ENCODE measurements at regions not wholly inside any gene's neighbourhood (a gene's known extent, or its start where the extent isn't known, plus 50 kb on each side); places are given as distances from the start of the nearest gene placed in this dataset.

DNA sequence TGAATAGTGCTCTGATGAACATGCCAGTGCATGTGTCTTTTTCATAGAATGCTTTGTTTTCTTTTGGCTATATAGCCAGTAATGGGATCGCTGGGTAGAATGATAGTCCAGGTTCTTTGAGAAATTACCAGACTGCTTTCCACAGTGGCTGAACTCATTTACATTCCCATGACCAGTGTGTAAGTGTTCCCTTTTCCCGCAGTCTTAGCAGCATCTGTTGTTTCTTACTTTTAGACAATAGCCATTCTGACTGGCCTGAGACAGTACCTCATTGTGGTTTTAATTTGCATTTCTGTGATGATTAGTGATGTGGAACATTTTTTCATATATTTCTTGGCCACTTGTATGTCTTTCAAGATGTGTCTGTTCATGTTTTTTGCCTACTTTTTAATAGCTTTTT lies 784.5 kb downstream of the USP25 start:
- DNase-seq: no peak

DNA sequence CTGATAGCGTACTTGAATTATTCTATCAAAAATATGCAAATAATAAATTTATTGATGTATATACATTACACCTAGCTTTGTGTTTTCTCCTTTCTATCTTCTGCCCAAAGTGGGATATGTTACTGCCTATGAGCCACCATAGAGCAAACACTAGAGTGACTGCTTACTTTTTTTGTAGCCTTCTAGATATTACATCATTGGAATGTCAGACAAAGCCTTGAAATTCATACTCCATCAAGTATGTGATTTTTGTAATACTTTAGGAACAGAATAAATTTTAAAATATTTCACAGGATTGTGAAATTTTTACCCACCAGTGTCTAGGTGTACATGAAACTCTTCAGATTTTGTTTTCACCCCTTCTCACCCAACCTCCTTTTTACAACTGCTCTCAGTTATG lies 787.6 kb downstream of the USP25 start:
- no peak for DNase-seq

DNA sequence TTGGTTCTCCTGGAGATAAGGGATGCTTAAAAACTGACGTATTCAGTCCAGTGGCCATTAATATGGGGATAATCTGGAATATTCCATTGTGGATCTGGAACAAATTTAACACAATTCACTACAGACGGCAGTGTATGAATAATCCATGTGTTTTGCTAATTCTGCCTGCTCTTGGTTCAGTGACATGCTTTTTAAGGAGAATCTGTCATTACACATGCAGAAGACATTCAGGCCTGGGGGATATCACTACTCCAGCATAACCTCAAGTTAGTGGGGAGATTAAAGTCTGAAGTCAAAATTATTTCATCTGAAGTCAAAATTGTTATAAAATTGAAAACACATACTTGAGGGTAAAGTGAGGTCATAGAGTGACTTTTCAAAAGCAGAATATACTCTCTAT lies 789.3 kb downstream of the USP25 start:
- no peak for DNase-seq

DNA sequence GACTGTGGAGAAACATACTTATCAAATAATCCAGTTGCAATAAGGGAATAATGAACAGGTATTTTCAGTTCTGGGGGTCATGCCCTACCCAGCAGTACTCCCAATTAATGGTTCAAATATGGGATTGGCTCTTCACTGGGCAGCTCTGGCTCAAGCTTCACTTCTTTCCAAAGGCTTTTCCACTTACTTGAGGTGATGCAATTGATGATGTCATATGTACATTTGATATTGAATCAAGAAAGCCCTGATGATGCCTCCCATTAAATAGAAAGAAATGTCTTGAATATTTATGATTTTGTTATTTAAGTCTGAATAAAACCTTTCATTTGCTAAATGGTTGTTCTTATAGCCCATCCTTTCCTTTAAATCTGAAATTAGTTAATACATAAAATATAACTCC lies 789.9 kb downstream of the USP25 start:
- no peak for DNase-seq

DNA sequence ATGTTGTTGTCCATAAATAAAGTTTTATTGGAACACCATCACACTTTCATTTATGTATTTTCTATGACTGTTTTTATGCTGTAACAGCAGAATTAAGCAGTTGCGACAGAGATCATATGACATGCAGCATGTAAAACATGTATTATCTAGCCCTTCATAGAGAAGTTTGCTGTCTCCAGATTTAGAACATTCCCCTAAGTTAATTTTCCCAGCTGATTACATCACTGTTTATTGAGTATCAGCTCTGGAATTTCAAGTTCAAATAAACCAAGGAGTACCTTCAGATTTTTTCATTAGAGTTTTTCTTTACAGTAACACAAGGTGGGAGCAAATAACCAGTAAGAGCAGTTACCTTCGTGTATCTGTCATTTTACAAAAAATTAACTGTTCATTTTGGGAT lies 792.8 kb downstream of the USP25 start:
- no peak for DNase-seq

DNA sequence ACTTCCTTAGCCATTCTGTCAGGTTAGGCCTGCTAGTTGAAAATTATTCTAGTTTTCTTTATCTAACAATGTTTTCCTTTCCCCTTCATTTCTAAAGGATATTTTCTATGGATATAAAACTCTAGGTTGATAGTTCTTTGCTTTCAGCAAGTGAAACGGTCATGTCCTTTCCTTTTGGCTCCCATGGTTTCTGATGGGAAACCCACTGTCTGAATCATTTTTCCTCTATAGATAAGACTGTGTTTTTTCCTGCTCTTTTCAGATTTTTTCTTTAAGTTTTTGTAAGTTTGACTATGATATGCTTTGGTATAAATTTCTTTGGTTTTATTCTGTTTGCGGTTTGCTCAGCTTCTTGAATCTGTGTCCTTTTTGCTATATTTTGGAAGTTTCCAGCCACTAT lies 800.9 kb downstream of the USP25 start:
- DNase-seq: no peak

DNA sequence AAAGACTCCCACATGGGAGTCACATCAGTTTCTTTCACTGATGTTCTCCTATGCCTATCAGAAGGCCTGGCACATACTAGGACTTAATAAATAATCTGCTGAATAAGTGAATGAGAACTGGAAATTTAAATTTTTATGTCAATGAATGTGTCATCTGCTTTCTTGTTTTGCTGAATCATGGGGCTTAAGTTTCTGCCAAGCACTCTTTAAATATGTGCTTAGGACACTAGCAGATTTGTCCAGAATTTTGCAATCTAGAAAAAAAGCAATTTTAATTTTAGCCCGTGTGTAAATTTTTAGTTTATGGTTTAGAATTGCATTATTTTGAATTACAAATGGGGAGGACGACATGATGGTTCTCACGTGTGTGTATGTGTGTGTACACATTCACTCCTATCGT lies 803.1 kb downstream of the USP25 start:
- DNase-seq: no peak

DNA sequence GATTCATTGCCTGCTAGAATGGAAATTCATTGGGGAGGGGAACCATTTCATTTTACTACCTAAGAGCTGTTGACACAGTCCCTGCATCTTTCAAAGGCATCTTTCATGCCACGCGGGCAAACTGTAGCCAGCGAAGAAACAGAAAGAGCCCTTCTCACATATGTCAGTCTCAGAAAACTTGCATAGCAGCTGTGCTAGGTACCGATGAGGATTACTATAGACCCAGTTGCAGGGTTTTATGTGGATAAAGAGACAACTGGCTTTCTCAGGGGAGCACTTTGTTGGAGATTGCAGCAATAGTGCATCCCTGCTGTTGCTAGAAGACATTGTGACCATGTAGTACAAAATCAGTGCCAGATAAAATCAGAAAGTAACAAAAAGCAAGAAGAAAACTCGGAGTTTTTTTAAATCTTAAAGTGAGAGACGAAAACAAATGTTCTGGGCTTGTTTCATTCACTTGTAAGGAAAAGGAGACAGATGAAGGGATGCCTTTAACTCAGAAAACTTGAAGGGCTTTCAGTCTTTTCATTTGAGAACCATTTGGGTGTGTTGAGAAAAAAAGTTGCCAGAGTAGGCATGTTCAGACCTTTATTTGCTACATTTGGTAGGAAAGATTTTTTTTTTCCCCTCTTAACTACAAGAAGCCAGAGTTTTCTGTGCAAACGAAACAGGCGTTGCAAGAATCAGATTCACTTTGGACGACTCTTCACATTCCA lies 804.1 kb downstream of the USP25 start:
- DNase-seq: no peak

DNA sequence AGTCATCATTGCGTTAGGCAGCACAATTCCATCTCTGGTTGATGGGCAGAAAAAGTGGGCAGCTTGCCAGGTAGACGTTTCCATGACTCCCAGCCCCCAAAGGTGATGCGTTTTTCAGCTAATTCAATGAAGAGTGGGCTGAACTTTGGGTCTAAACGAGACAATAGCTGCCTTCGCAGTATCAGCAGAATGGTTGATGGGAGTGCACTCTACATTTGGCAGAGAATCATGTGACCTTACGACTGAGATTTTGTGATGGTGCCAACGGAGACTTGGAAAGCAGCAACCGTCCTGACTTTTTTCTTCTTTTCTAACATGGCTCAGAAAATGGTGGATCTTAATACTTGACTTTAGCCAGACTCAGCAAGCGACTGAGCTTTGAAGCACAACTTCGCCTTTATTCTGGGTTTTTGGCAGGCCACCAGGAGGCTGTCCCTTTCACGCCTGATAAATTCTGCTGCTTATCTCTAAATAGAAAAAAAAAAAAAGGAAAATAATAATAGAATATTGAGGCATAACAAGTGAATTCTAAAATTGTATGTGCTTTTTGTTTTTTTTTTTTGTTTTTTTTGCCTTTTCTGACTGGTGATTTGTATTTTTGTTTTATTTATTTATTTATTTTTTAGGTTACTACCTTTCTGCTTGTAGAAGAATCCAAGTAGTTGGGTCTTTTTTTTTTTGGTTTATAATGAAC lies 804.8 kb downstream of the USP25 start:
- DNase-seq: no peak

DNA sequence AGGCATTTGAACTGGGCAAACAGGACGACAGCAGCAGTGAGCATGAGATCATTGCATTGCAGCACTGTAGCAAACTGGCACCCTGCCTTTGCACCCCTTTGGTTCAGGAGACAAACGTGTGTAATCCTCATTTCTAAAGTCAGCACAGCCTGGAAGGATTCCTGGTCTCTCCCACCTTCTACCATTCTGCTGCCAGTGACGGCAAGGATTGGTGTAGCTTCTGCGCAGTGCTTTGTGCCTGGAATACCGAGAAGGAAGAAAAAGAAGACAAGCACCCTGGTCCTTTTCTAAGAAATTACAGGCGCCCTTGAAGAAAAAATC lies 805.3 kb downstream of the USP25 start:
- DNase-seq: no peak

DNA sequence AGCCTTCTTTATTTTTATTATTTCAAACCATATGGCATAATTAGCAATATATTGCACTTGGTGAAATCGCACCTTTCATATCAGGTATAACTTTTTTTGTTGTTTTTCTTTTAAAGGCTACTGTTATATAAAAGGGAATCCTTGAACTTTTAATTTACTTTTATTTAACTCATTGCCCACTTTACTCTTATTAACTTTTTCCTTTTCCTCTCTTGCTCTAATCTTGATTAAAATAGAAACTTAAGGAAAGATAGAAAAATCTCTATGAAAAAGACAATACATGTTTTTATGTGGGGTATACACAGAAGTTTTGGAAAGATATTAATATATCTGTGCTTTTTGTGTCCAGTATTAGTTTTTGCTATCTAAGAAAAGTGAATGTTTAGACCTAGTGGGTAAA lies 805.8 kb downstream of the USP25 start:
- no peak for DNase-seq

DNA sequence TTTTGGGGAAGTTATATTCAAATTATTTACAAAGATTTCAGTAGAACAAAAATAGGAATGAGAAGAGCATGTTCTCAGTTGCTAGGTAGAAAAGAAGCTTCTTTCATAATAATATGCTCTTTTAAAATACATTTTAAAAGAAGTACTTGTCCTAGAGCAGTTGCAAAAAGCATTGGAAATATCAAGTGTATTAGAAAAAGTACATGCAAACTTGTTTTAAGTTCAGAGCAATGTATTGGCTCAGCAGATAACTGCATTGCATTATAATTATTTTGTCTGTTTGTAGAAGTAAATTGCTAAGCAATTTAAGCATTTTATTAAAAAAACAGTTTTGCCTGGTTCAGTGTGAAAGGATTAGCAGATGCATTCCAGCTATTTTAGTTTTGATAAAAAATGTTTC lies 806.4 kb downstream of the USP25 start:
- no peak for DNase-seq

DNA sequence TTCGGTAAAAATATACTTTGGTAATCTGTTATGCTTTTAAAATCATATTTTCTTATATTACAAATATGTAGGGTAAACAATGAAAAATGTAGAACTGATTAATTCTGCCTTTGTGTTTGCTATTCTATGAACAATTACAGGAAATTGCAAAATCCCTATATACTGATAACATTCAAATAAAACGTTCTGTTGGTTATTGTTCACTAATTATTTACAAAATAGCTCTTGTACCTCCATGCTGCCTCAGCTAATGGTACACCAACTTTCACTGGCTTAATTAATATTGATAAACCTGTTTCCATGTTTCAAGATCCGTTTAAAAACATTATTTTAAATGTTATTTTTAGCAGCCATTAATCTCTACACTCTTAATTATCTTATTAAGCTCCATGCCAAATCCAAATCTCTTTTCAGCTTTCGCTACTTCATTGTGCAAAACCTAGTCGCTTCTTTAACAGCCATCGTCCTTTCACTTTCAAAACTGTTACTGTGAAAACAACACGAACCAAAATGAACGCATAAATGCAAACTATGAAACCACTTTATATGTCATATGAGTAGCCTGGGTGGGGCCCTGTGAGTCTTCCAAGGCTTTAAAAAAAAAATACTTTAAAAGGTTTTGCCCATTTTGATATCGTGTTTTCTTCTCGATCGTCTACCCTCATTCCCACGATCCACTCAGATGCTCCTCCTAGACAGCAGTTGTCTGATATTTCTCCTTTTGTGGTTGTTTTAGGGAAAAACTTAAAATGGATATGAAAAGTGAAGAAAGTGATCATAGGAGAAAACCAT lies 807.1 kb downstream of the USP25 start:
- DNase-seq: no peak

DNA sequence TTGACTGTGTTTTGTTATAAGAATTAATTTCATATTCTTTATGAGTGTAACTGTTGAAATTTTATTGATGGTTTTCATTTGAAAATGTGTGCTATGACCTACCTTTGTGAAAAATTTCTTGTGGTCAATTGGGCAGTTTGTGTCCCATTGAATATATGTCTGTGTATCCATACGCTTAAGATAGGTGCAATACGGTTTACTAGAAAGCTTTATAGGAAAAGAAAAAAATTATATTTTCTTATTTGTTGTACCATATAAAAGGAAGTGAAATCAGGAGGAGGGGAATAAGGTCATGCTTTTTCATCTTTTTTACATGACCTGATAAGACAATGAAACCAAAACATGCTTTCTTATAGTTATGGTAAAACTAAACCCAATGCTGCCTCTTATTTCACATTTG lies 807.7 kb downstream of the USP25 start:
- no peak for DNase-seq

DNA sequence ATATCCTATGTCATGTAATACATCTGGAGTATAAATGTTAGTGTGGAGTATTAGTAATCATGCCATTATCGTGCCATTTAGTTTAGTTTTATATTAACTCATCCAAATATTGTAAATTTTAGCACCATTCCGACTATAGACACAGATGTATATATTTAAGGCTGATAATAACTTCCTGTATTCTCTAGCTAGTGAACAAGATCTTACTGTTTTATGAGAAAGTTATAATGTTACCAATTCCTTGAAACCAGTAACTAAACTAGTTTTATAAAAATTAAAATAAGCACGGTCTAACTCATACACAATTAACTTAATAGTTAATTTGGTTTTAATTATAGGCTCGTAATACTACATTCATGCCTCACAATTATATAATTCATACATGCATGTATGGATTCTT lies 808.6 kb downstream of the USP25 start:
- DNase-seq: no peak

DNA sequence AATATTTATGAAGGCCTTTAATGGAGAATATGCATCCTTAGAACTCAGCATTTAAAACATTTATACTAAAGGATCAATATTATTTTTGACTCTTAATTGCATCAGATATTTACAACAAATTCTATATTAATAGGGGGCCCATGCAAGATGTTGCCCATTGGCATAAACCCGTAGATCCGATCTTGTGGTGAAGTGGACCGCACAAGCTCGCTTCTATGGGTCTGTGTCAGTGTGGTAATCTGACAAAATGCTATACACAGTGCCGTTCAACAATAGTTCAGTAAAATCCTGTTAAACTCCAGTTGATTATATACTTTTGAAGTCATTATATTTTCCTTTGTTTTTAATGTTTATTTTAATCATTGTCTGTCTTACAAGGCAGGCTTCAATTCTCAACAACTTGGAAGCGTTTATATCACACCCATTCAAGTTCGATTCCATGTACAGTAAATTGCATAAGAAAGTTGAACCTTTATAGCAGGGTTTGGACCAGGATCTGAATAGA lies 809.2 kb downstream of the USP25 start:
- no peak for DNase-seq

DNA sequence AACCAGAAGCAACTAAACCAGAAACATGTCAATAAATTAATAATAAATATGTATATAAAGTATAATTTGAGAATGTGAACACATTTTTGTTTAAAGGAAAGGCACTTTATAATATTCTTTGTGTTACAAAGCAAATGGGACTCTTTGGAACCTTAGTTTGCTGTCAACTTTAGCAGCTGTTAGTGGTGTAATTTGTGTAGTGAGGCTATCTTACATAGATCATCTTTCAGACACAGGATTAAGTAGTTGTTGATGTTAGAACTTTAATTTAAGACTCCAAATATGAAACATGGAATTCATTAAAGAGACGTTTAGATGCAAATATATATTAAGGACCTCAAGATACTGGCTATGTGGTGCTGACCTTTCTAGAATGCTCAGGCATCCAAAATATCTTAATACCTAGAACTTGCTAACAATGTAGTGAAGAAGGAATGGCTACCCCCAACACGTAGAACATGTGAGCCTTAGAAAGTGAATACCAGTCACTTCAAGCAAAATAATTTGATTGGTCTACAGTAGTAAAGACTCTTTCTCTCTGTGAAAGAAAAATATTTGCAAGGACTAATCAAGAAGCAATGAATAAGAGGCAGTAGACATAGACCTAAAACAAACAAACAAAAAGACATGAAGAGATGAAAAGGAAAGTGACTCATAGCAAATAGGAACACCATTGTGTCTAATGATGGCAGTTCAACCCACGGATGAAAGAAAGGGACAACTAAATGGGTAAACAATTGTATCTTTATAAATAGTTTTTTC lies 811.4 kb downstream of the USP25 start:
- no peak for DNase-seq

DNA sequence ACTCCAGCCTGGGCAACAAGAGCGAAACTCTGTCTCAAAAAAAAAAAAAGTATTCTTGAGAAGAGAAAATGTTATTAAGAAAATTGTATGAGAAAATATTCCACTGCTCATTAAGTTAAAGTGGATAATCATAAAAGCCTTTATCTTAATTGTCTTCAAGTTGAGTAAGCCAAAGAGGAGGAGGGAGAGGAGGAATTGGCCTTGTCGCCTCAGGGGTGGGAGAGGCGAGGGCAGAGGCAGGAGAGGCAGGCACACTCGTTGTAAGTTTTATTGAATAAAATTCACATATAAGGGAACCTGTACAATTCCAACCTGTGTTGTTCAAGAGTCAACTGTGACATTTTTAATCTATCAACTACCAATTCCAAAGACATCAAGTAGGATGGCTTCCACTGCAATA lies 820.3 kb downstream of the USP25 start:
- DNase-seq: no peak

DNA sequence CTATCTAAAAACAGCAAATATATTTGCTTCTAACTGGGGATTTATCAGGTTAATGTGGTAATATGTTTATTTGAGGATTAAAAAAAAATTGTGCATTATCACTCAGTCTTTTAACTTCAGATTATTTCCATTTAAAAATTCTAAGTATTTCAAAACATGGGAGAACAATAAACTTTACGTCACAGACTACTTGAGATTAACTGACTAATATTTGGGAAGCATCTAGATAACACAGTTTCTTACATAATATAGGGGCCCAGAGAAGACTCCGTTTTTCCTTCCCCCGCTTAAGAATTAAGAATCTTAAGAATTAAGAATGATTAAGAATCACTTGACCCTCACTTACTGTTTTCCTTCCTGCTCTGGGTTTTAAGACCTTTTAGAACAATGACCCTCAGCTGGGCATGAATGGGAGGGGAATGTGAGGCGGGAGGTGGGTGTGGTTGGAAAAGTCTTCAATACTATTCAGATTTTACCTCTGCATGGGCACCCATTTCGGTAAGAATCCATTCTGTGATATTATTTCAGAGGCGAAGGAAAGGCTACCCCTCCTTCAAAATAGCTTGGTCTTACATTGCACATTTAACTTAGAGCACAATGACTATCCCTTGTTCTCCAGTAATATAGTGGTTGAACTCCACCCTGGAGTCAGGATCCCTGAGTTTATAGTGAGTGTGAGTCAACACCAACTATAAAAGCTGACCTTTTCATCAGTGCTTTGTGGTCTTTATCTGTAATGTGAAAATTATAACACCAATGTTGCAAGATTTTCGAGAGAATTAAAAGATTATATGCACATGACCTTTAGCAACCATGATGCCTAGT lies 821.3 kb downstream of the USP25 start:
- DNase-seq: no peak

DNA sequence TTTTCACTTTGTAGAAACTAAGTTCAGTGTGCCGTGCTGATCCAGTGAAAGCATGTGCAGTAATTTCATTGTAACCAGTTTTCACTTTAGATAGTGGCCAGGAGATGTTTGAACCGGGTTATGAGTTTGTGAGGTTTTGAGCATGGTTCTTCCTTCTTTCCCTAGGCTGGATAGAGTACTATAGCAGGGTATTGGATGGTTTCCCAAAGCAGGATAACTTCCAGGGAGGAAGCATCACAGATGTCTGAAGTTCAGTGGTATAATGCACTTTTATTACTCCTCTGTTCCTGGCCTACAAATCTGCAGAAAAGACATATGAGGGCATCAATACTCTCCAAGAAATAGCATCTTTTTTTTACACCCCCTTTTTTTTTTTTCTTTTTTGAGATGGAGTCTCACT lies 823.1 kb downstream of the USP25 start:
- DNase-seq: no peak

DNA sequence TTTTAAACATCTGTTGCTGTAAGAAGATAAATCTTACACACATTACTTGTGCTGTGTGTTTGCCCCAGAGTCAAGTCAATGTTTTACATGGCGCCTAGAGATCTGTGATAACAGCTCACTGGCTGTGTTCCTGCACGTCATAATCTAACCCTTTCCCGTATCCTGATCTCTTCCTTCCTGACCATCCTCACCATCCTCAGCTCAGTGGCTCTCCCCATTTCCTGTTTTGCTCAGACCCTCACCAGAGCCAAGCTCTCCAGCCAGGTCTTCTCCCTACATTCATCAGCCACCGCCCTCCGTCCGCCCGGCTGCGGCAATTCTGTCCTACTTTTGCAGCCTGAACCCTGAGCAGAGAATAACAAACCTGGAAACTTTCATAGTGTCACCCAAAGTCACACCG lies 824.7 kb downstream of the USP25 start:
- no peak for DNase-seq

DNA sequence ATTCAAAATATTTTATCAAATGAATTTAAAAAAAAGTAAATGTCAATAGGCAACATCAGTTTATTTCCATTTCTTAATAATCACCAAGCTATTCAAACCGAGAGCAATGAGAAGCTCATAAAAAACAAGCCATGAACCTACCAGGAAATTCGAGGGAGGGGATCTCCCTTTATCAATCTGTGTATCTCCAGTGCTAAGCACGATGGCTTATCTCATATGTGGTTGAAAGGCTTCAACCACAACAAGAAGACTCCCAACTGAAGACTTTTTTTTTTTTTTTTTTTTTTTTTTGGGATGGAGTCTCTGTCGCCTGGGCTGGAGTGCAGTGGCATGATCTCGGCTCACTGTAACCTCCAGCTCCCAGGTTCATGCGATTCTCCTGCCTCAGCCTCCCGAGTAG lies 833.3 kb downstream of the USP25 start:
- no peak for DNase-seq
